Motor neuron (in vitro differentiated cells): ENCODE measurements at regions not wholly inside any gene's neighbourhood (a gene's known extent, or its start where the extent isn't known, plus 50 kb on each side); places are given as distances from the start of the nearest gene placed in this dataset.

ENCODE experiments used
- ATAC-seq, 8 experiments: fragments of 200-7000 bp; cut with Tn5 transposase; replicated peaks in 6 of 8; 2 replicates each; pipeline ENCODE4 v1.8.0; 2021; ENCODE audit warnings: mild to moderate bottlenecking in 8 of 8, moderate library complexity in 8 of 8
- H3K27ac ChIP-seq, 2 donors: fragments of 250-450 bp; sonication (Bioruptor Pico); 2 replicates each; pipeline ENCODE4 v1.9.0; 2021; ENCODE audit warnings: antibody characterized with exemption in 2 of 2, mild to moderate bottlenecking in 2 of 2, moderate library complexity in 1 of 2
- H3K4me1 ChIP-seq, 2 donors: fragments of 250-450 bp; sonication (Bioruptor Pico); replicated peaks in 1 of 2; 2 replicates each; pipeline ENCODE4 v1.6.1; 2021; ENCODE audit warnings: antibody characterized with exemption in 2 of 2, mild to moderate bottlenecking in 2 of 2, moderate library complexity in 1 of 2
- H3K4me3 ChIP-seq, 5 donors: fragments of 250-450 bp; sonication (Bioruptor Pico); 2 replicates each; pipeline ENCODE4 v1.9.0; 2021; ENCODE audit warnings: antibody characterized with exemption in 5 of 5, mild to moderate bottlenecking in 5 of 5, moderate library complexity in 4 of 5
- WGBS, 10 experiments: fragments of 450-650 bp; shearing (Covaris generic); methylation state at CpG; one replicate each; pipeline ENCODE4 v1.0.0; 2022; 5-methylcytosine and 5-hydroxymethylcytosine counted together
- in situ Hi-C, 9 experiments: fragments of 400-800 bp; cut with MboI; loops; one replicate each; pipeline ENCODE4 v1.15.0; 2021; ENCODE audit warnings: low sequenced_read_pairs in 9 of 9, low pct_unique_long_range_greater_than_20kb in 2 of 9; ENCODE audit not compliant: unreplicated experiment in 9 of 9

DNA sequence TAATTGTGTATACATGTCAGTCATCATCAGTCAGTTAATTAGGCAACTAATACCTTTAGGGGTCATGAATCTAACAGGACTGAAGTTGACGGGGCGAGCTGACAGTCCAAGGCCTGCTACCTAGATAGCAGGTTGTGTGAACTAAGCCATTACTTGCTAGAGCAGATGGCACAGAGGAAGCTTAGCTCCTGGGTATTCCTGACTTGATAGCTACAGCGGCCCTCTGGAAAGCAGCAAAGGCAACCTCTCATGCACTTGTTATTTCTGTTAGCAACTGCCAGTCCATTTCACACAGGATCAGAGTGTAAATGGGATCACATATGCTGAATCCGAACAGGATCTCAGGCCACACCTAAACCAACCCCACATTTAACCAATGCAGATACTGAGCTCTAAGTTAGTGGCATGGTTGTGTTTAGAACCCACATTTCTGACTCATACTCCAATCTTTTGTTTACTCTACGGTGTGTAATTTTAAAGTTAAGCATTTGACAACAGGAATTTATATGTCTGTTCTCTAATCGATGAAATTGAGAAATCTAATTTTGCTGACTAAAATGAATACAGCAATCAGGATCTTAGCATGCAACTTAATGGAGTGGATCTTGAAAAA is 521.3 kb upstream of the ZNF608 start:
- in situ Hi-C loops, result no loop called here
- H3K27ac ChIP-seq, result no peak overlapping the region
- peak in 1 of 8 experiments; percentile 35 for ATAC-seq
- H3K4me3 ChIP-seq, result no peak overlapping the region
- peaks cover 9 to 25% of the 10 kb centered on the region in 2 donors for H3K4me1 ChIP-seq
- WGBS, 10 experiments, result 46 to 100% (median 90%) methylated on average over 2 to 6 of the region's 6 CpGs; no CpG with 5 or more reads in 2 of the 10 experiments

DNA sequence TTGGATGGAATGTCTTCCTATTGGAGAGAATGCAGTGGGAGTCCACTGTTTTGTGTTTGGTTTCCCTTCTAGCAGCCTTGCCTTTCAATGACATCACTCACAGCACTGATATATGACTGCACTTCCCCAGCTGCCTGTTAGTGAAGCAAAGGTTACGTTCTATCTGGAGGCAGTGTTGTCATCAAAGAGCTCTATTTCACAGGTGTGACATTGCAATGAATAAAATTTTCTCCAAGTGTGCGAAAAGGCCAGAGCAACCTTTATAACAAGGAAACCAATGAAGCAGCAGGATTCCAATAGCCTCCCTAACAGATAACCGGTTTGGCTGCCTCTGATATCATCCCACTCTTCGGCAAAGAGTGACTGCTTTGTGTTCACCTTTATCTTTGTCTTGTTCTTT is 523.5 kb upstream of the ZNF608 start:
- 17 to 100% (median 60%) methylated on average over 1 to 4 of the region's 4 CpGs; no CpG with 5 or more reads in 1 of the 10 experiments for whole genome bisulfite sequencing, 10 experiments

DNA sequence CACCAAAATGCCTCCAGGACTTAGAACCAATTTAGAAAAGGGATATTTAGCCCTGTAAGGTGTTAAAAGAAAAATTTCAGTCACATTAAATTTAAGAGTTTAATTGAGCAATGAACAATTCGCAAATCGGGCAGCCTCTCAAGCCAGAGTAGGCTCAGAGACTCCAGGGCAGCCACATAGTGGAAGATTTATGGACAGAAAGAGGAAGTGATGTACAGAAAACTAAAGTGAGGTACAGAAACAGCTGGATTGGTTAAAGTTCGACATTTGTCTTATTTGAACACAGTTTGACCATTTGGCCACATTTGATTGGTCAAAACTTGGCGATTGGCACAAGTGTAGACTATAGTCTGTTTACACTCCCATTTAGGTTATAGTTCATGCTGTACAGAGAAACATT is 525.9 kb upstream of the ZNF608 start:
- WGBS, 10 experiments, result 60 to 100% (median 96%) methylated on average over 1 to 4 of the region's 4 CpGs; no CpG with 5 or more reads in 1 of the 10 experiments
- in situ Hi-C loops, result no loop called here
- H3K27ac ChIP-seq, result no peak overlapping the region
- ATAC-seq, result no peak
- H3K4me1 ChIP-seq, result peaks cover 49 to 62% of the 10 kb centered on the region in 2 donors
- no peak overlapping the region for H3K4me3 ChIP-seq

More for the DNA sequence above, 523.5 kb upstream of the ZNF608 start:
- Histone ChIP-seq H3K27ac (peak overlapping the region in 1 of 2 donors; percentile 26), H3K4me3 (no peak overlapping the region), H3K4me1 (peaks cover 27 to 39% of the 10 kb centered on the region in 2 donors)
- peak in 5 of 8 experiments; percentile 97 to 99 (median 99) for ATAC-seq
- in situ Hi-C loops, result no loop called here

DNA sequence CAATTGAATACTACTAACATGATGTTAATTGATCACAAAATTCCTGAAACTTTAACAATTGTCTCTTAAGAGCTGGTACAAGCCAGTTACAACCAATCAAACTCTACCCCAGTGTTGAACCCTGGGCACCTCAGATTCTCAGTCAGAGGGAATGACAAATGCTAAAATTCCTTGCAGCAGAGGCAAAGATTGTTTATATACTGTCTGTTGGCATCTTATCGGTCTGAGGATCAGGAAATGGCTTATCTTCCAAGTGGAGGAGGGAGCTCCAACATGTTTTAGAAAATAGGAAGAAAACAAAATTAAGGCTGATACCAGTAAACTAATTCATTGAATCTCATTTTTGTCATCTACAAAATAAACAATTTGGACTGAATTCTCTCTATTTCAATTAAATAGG is 527.8 kb upstream of the ZNF608 start:
- in situ Hi-C loops, result no loop called here
- no peak for ATAC-seq
- Histone ChIP-seq H3K4me1 (peaks cover 49 to 65% of the 10 kb centered on the region in 2 donors), H3K27ac (no peak overlapping the region), H3K4me3 (no peak overlapping the region)
- WGBS, 10 experiments, result 80 to 100% (median 100%) methylated on average over 1 of the region's 1 CpG; no CpG with 5 or more reads in 1 of the 10 experiments

DNA sequence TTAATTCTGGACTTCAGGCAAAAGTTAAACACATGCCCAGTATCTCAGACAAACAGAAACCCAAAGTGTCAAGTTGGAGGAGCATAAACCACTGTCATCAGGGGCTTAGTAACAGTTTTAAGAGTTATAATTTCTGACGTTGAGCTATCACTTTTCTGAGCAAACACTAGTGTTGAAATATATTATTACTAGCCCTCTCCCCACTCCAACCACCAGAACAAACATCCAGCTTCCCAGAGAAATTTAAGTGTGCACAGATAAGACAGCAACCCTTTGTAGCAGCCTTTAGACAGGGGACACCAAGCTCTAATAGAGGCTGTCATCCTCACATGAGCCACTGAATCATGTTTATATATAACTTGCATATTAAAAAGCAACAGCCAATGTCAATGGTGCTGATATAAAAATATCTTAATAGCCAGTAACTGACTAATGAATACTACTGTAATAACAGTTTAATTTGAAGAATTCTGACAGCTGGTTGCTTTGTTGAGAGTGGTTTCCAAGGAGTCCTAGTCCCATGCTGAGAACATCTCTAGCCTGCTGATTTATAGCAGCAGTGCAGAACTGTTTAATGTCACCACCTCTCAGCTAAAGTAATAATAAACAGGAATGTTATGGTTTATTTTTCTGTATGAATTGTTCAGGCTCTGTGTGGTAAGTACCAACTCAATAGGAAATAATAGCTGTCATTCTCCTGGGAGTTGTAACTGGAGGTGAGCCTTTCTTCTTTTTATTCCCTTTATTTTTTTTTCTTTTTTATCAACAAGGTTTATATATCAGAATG is 528.7 kb upstream of the ZNF608 start:
- peaks cover 42 to 56% of the 10 kb centered on the region in 2 donors for H3K4me1 ChIP-seq
- H3K27ac ChIP-seq, result peak overlapping the region in 1 of 2 donors; percentile 6
- no peak overlapping the region for H3K4me3 ChIP-seq
- 17 to 80% (median 63%) methylated on average over 1 of the region's 1 CpG; no CpG with 5 or more reads in 5 of the 10 experiments for WGBS, 10 experiments
- in situ Hi-C loops, result no loop called here
- peak in 5 of 8 experiments; percentile 84 to 91 (median 89) for ATAC-seq

DNA sequence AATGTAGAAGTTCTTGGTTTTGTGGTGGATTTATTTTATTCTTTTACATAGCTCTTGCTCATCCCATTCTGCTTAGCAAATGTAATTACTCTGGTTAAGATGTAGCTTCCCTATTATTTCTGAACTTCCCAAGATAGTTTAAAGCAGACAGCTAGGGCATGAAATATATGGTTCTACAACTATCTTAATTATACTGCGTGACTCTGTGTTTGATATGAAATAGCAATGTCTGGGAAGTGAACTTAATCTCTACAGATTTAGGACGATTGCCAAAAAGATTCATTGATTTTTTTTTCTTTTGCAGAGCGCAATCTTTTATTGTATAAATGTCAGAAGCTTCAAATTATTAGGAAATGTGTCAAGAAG is 529.3 kb upstream of the ZNF608 start:
- Histone ChIP-seq H3K4me1 (peaks cover 40 to 51% of the 10 kb centered on the region in 2 donors), H3K4me3 (no peak overlapping the region), H3K27ac (no peak overlapping the region)
- in situ Hi-C loops, result no loop called here
- ATAC-seq, result peak in 5 of 8 experiments; percentile 6 to 33 (median 28)
- 20 to 100% (median 61%) methylated on average over 1 to 3 of the region's 3 CpGs for WGBS, 10 experiments

DNA sequence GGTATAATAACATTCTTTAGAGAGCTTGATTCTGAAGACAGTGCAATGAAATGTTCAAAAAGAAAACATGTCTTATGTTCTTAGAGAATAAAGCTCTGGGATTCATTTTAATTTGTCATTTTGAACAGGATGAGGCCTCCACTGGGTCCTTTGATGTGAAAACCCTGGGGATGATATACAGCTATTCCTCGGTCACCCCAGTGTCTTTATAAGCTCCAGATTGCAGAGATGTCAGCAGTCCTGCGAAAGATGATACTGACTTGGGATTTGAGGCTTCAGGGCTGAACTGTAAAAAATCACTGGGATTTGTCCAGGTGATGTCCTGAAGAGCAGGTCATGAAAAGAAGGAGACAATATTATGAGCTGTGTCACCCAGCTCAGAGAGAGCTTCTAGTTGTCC is 529.7 kb upstream of the ZNF608 start:
- H3K4me1 ChIP-seq, result peaks cover 40 to 47% of the 10 kb centered on the region in 2 donors
- no peak overlapping the region for H3K4me3 ChIP-seq
- in situ Hi-C loops, result no loop called here
- peak in 3 of 8 experiments; percentile 25 to 50 (median 32) for ATAC-seq
- 0 to 93% (median 19%) methylated on average over 1 to 2 of the region's 2 CpGs; no CpG with 5 or more reads in 4 of the 10 experiments for WGBS, 10 experiments
- H3K27ac ChIP-seq, result peak overlapping the region in 1 of 2 donors; percentile 8

DNA sequence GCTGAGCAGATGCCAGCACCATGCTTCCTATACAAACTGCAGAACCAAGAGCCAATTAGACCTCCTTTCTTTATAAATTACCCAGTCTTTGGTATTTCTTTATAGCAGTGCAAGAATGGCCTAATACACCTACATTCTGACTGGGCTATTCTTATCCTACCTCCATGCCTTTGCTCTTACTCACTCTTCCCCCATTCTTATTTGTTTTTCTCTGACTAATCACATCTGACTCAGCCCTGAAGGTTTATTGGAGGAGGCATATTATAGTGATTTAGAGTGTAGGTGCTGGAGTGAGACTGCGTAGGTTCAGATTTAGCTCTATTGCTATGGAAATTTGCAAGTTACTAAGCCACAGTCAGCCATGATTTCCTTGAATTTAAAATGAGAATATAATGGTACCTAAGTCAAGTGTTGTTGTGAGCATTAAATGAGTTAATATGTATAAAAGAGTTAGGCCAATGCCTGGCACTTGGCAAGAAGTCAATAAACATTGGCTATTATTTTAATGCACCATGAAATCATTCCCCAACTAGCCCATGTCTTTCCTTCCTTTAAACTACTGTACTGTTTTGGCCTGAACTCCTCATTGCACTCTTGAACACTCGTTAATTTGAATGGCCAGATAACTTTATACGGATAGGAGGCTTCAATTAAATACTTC is 531.2 kb upstream of the ZNF608 start:
- peak in 7 of 8 experiments; percentile 33 to 71 (median 69) for ATAC-seq
- in situ Hi-C loops, result no loop called here
- 80 to 100% (median 93%) methylated on average over 2 to 3 of the region's 3 CpGs; no CpG with 5 or more reads in 1 of the 10 experiments for WGBS, 10 experiments
- no peak overlapping the region for H3K4me3 ChIP-seq
- no peak overlapping the region for H3K27ac ChIP-seq
- H3K4me1 ChIP-seq, result peaks cover 41 to 44% of the 10 kb centered on the region in 2 donors

DNA sequence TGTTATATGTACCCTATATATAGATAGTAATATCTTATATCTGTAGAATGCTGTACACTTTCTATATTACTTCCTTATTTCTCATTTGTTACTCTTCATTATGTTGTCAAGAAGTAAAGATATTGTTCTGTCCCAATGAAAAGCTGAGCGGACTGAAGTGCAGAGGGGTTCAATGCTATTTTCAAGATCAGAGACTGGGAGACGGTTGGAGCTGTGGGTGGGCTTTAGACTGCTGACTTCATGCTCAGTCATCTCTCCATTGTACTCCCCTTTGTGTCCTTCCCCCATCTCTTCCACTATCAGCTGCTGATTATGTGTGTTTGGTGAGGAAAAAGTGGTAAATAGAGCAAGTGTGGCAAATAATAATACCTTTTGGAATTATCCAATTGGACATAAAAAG is 532.3 kb upstream of the ZNF608 start:
- ATAC-seq, result no peak
- in situ Hi-C loops, result no loop called here
- Histone ChIP-seq H3K4me1 (peaks cover 35 to 38% of the 10 kb centered on the region in 2 donors), H3K27ac (no peak overlapping the region), H3K4me3 (no peak overlapping the region)
- WGBS, 10 experiments, result 40 to 100% (median 96%) methylated on average over 1 to 2 of the region's 2 CpGs; no CpG with 5 or more reads in 4 of the 10 experiments

DNA sequence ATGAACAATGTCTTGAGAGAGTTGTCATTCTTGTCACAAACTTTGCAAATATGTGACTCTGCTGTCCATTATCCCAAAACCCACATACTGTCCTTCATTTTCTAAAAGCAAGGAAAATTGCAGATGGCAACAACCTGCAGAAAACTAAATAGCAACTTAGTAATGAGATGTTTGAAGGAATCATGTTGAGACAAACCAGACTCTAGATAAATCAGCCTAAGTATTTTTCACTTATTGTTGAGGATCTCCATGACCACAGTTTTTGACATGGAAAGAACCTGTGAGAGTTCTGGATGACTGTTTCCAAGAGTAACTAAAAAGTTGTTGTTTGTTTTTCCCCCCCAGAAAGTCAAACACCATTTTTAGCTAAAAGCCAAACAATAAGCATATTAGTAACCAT is 535.2 kb upstream of the ZNF608 start:
- no peak overlapping the region for H3K27ac ChIP-seq
- in situ Hi-C loops, result no loop called here
- H3K4me1 ChIP-seq, result peaks cover 8 to 17% of the 10 kb centered on the region in 2 donors
- ATAC-seq, result peak in 1 of 8 experiments; percentile 65
- no peak overlapping the region for H3K4me3 ChIP-seq

DNA sequence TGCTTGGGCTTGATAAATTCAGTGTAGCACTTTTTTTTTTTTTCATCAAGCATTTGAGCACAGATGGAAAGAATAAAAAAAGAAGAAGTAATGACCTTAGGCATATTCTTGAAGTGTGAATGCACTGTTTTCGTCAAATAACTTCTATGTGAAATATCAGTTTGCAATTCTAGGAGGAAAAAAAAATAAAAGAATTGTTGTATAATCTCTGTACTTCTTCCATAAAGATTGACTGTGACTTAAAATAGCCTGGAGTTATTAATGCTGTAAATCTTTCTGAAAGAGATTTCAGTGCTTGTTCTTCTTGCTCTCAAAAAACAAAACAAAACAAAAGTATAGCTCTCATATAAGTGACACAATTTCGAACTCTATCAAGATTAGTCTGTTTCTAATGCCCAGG is 536.9 kb upstream of the ZNF608 start:
- Histone ChIP-seq H3K27ac (no peak overlapping the region), H3K4me1 (peaks cover 4 to 8% of the 10 kb centered on the region in 2 donors), H3K4me3 (no peak overlapping the region)
- WGBS, 10 experiments, result 22 to 100% (median 88%) methylated on average over 1 to 2 of the region's 2 CpGs
- in situ Hi-C loops, result no loop called here
- ATAC-seq, result peak in 1 of 8 experiments; percentile 47

DNA sequence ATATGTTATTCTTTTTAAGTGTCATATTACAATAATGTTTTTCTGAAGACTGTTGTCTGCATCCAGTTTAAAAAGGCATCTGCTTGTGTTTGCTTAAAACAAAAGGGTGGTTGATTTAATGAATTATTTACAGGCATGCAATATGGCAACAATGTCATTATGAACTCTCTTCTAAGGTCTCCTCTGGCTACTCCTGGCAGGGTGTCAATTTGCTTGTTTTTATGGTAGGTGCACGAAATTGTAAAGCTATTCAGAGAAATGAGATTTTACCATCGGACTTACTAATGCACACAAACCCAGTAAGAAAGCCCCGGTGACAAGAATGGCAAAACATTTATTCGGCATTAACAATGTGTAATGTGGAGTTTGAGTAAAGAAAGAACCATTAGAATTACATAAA is 539.8 kb upstream of the ZNF608 start:
- H3K4me1 ChIP-seq, result peaks cover 3 to 8% of the 10 kb centered on the region in 2 donors
- no peak overlapping the region for H3K4me3 ChIP-seq
- in situ Hi-C loops, result no loop called here
- H3K27ac ChIP-seq, result no peak overlapping the region
- WGBS, 10 experiments, result 34 to 96% (median 75%) methylated on average over 1 to 4 of the region's 4 CpGs; no CpG with 5 or more reads in 2 of the 10 experiments
- no peak for ATAC-seq

DNA sequence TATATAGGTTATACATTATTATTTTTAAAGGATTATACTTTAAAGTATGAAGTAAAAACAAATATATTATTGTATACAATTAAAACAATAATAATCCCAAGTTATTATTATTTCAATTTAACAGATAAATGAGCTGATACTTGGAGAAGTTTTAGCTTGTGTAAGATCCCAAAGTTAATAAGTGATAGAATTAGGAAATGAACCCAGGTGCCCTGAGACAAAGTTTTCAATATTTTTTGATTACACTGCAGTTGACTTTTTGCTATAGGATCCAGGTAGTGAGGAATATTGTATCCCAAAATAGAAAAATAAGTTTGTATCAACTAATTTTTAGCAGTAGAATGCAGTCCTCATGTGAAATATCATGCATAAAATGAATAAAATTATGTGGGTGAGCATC is 543.2 kb upstream of the ZNF608 start:
- ATAC-seq, result no peak

More for the DNA sequence above, 543.2 kb upstream of the ZNF608 start:
- Histone ChIP-seq H3K4me3 (no peak overlapping the region), H3K27ac (no peak overlapping the region), H3K4me1 (peaks cover 0 to 27% of the 10 kb centered on the region in 2 donors)
- in situ Hi-C loops, result no loop called here
